Central memory CD8-positive, alpha-beta T cell (primary cell): ENCODE measurements at regions not wholly inside any gene's neighbourhood (a gene's known extent, or its start where the extent isn't known, plus 50 kb on each side); places are given as distances from the start of the nearest gene placed in this dataset.

Source experiments
- ATAC-seq: fragments of 150-1000 bp; cut with Tn5 transposase; replicated peaks from 2 replicates; pipeline ENCODE4 v1.10.0; 2022; ENCODE audit warnings: mild to moderate bottlenecking, moderate FRiP score, moderate number of reproducible peaks; ENCODE audit not compliant: poor library complexity, severe bottlenecking; ENCODE audit errors: extremely low read depth
- DNase-seq, 2 donors: peaks; one replicate each; pipeline ENCODE4 v3.0.0; 2021; ENCODE audit warnings: low spot score in 2 of 2
- H3K27ac Mint-ChIP-seq: one replicate; pipeline ENCODE4 v1.8.0; 2022; ENCODE audit warnings: low read depth, mild to moderate bottlenecking, moderate library complexity, mixed read lengths
- H3K27me3 Mint-ChIP-seq: one replicate; pipeline ENCODE4 v1.8.0; 2022; ENCODE audit warnings: mixed read lengths
- H3K36me3 Mint-ChIP-seq: one replicate; pipeline ENCODE4 v1.8.0; 2022; ENCODE audit warnings: mild to moderate bottlenecking, moderate library complexity, mixed read lengths; ENCODE audit not compliant: insufficient read depth
- H3K4me1 Mint-ChIP-seq: one replicate; pipeline ENCODE4 v1.8.0; 2022; ENCODE audit warnings: mixed read lengths
- H3K4me3 Mint-ChIP-seq: one replicate; pipeline ENCODE4 v1.8.0; 2022; ENCODE audit warnings: mild to moderate bottlenecking, moderate library complexity, mixed read lengths
- H3K9me3 Mint-ChIP-seq: one replicate; pipeline ENCODE4 v1.8.0; 2022; ENCODE audit warnings: mixed read lengths

GRCh38 chr5:39780347-39780746, 355.6 kb upstream of the DAB2 start:
- Mint-ChIP-seq H3K4me3 (no peak overlapping the region), H3K27me3 (peaks cover 32% of the 10 kb centered on the region), H3K27ac (no peak overlapping the region), H3K9me3 (no peaks in the 10 kb centered on the region), H3K36me3 (no peaks in the 10 kb centered on the region), H3K4me1 (no peaks in the 10 kb centered on the region)
- ATAC-seq (no peak), DNase-seq (no peak)

- Mint-ChIP-seq H3K36me3 (no peaks in the 10 kb centered on the region), H3K27me3 (peaks cover 32% of the 10 kb centered on the region), H3K9me3 (no peaks in the 10 kb centered on the region), H3K4me1 (no peaks in the 10 kb centered on the region), H3K27ac (no peak overlapping the region), H3K4me3 (no peak overlapping the region)
- ATAC-seq = no peak
- DNase-seq = no peak
These were observed 355.1 kb upstream of the DAB2 start for GRCh38 chr5:39779831-39780230.

- DNase-seq = no peak
- peaks cover 38% of the 10 kb centered on the region for H3K27me3 Mint-ChIP-seq
- no peaks in the 10 kb centered on the region for H3K4me1 Mint-ChIP-seq
- no peaks in the 10 kb centered on the region for H3K36me3 Mint-ChIP-seq
- H3K4me3 Mint-ChIP-seq = no peak overlapping the region
- no peak for ATAC-seq
- H3K27ac Mint-ChIP-seq = no peak overlapping the region
- H3K9me3 Mint-ChIP-seq = no peaks in the 10 kb centered on the region
These were observed 351.1 kb upstream of the DAB2 start for GRCh38 chr5:39775797-39776365.

- Mint-ChIP-seq H3K27me3 (peaks cover 44% of the 10 kb centered on the region), H3K4me3 (no peak overlapping the region), H3K27ac (no peak overlapping the region), H3K4me1 (no peaks in the 10 kb centered on the region), H3K36me3 (no peaks in the 10 kb centered on the region), H3K9me3 (no peaks in the 10 kb centered on the region)
- DNase-seq (no peak), ATAC-seq (no peak)
These were observed 350.5 kb upstream of the DAB2 start for GRCh38 chr5:39775086-39775796.

- Mint-ChIP-seq H3K36me3 (no peaks in the 10 kb centered on the region), H3K27ac (no peak overlapping the region), H3K9me3 (no peaks in the 10 kb centered on the region), H3K4me1 (no peaks in the 10 kb centered on the region), H3K4me3 (no peak overlapping the region), H3K27me3 (peaks cover 43% of the 10 kb centered on the region)
- DNase-seq = no peak
- ATAC-seq = no peak
These were observed 349.8 kb upstream of the DAB2 start for GRCh38 chr5:39774605-39775004.

GRCh38 chr5:39772307-39772706, 347.5 kb upstream of the DAB2 start:
- H3K36me3 Mint-ChIP-seq = no peaks in the 10 kb centered on the region
- H3K4me3 Mint-ChIP-seq = no peak overlapping the region
- DNase-seq (no peak), ATAC-seq (no peak)
- no peaks in the 10 kb centered on the region for H3K9me3 Mint-ChIP-seq
- H3K27ac Mint-ChIP-seq = no peak overlapping the region
- peaks cover 51% of the 10 kb centered on the region for H3K27me3 Mint-ChIP-seq
- H3K4me1 Mint-ChIP-seq = no peaks in the 10 kb centered on the region

GRCh38 chr5:39767916-39768315, 343.1 kb upstream of the DAB2 start:
- DNase-seq (no peak), ATAC-seq (no peak)
- Mint-ChIP-seq H3K27me3 (peaks cover 62% of the 10 kb centered on the region), H3K9me3 (no peaks in the 10 kb centered on the region), H3K36me3 (no peaks in the 10 kb centered on the region), H3K27ac (no peak overlapping the region), H3K4me1 (no peaks in the 10 kb centered on the region), H3K4me3 (no peak overlapping the region)

GRCh38 chr5:39765366-39765765, 340.6 kb upstream of the DAB2 start:
- Mint-ChIP-seq H3K9me3 (no peaks in the 10 kb centered on the region), H3K27me3 (peaks cover 40% of the 10 kb centered on the region), H3K36me3 (no peaks in the 10 kb centered on the region), H3K4me1 (no peaks in the 10 kb centered on the region), H3K4me3 (no peak overlapping the region), H3K27ac (no peak overlapping the region)
- no peak for ATAC-seq
- no peak for DNase-seq

GRCh38 chr5:39762761-39763160, 338.0 kb upstream of the DAB2 start:
- H3K27ac Mint-ChIP-seq = no peak overlapping the region
- H3K4me1 Mint-ChIP-seq = no peaks in the 10 kb centered on the region
- ATAC-seq (no peak), DNase-seq (no peak)
- H3K9me3 Mint-ChIP-seq = no peaks in the 10 kb centered on the region
- no peak overlapping the region for H3K4me3 Mint-ChIP-seq
- H3K27me3 Mint-ChIP-seq = peaks cover 21% of the 10 kb centered on the region
- H3K36me3 Mint-ChIP-seq = no peaks in the 10 kb centered on the region

- DNase-seq = no peak
- Mint-ChIP-seq H3K27me3 (peaks cover 15% of the 10 kb centered on the region), H3K4me3 (no peak overlapping the region), H3K4me1 (no peaks in the 10 kb centered on the region), H3K9me3 (no peaks in the 10 kb centered on the region), H3K36me3 (no peaks in the 10 kb centered on the region), H3K27ac (no peak overlapping the region)
- ATAC-seq = no peak
These were observed 336.6 kb upstream of the DAB2 start for GRCh38 chr5:39761199-39761950.

GRCh38 chr5:39760385-39761198, 335.8 kb upstream of the DAB2 start:
- no peaks in the 10 kb centered on the region for H3K9me3 Mint-ChIP-seq
- ATAC-seq (no peak), DNase-seq (no peak)
- H3K4me3 Mint-ChIP-seq = no peak overlapping the region
- H3K4me1 Mint-ChIP-seq = no peaks in the 10 kb centered on the region
- peaks cover 14% of the 10 kb centered on the region for H3K27me3 Mint-ChIP-seq
- no peaks in the 10 kb centered on the region for H3K36me3 Mint-ChIP-seq
- no peak overlapping the region for H3K27ac Mint-ChIP-seq

GRCh38 chr5:39759701-39760100, 334.9 kb upstream of the DAB2 start:
- DNase-seq (no peak), ATAC-seq (no peak)
- no peak overlapping the region for H3K4me3 Mint-ChIP-seq
- no peaks in the 10 kb centered on the region for H3K9me3 Mint-ChIP-seq
- peaks cover 11% of the 10 kb centered on the region for H3K27me3 Mint-ChIP-seq
- H3K4me1 Mint-ChIP-seq = no peaks in the 10 kb centered on the region
- no peaks in the 10 kb centered on the region for H3K36me3 Mint-ChIP-seq
- H3K27ac Mint-ChIP-seq = no peak overlapping the region
